ENCODE measurements at regions not wholly inside any gene's neighbourhood (a gene's known extent, or its start where the extent isn't known, plus 50 kb on each side); places are given as distances from the start of the nearest gene placed in this dataset.
"Not testable (repeated sequence)": the region's sequence is repeated elsewhere in the genome, so short reads cannot be mapped to it uniquely, and the experiment has no call there.

DNA sequence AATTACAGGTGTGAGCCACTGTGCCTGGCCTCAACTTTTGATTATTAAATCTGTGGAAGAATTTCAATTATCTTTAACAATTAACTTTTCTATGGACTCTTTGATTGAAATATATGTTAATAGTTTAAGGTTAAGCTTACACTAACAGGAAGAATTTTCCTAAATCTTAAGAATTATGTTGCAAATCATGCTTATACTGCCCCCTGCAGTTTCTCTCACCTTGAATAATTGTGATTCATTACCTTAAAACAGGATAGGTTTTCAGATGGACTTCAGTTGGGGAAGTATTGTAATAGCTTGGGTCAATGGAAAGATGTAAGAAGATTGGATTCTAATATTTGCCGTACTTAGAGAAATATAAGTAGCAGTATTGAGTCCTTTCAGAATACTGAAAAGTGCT, 66.5 kb upstream of the NIPA1 start:
- not testable (repeated sequence) for DNase-seq (ENCODE audit: low spot score); H3K4me1 Mint-ChIP-seq (ENCODE audit: low read depth); H3K27ac Mint-ChIP-seq; H3K9me3 Mint-ChIP-seq; H3K36me3 Mint-ChIP-seq (ENCODE audit: low read depth); H3K4me3 Mint-ChIP-seq
- peaks cover 36% of the 10 kb centered on the region for H3K27me3 Mint-ChIP-seq (ENCODE audit: low read depth)

DNA sequence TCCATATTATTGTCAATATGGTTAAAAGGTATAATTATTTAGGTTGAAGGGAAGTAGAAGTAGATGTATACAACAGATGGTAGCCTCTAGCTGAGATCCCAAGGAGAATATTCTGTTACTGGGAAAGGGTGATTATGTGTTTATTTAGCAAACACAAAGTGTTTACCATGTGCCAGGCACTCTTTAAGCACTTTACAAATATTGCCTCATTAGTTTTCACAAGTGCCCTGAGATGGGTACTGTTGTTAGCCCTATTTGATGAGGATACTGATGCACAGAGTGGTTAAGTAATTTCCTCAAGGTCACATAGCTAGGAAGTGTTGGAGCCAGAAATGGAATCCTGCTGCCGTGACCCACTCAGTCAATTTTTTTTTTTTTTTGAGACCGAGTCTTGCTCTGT, 60.3 kb upstream of the NIPA1 start:
- not testable (repeated sequence) for DNase-seq (ENCODE audit: low spot score); H3K27ac Mint-ChIP-seq; H3K9me3 Mint-ChIP-seq; H3K4me3 Mint-ChIP-seq; H3K4me1 Mint-ChIP-seq (ENCODE audit: low read depth); H3K36me3 Mint-ChIP-seq (ENCODE audit: low read depth)
- H3K27me3 Mint-ChIP-seq (ENCODE audit: low read depth) = peaks cover 20% of the 10 kb centered on the region

DNA sequence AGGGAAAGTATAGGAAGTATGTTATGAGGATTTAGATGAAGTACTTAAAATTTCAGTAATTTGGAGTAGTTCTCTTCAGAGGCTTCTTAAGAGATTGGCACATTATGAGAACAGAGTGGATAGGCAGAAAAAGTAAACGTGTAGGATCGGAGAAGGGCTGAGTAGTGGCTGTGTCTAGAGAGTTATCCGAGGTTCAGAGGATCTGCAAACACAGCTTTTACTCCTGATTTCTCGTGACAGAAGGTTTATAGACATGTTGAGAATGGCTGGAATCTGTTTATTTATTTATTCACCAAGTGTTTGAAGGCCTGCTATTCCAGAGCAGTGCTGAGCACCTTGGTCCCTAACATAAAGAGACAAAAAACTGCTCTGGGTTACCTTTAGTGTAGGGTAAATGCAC, 51.4 kb upstream of the NIPA1 start:
- H3K4me1 Mint-ChIP-seq (ENCODE audit: low read depth); H3K9me3 Mint-ChIP-seq; DNase-seq (ENCODE audit: low spot score); H3K27ac Mint-ChIP-seq; H3K36me3 Mint-ChIP-seq (ENCODE audit: low read depth); H3K4me3 Mint-ChIP-seq: not testable (repeated sequence)
- peaks cover 34% of the 10 kb centered on the region for H3K27me3 Mint-ChIP-seq (ENCODE audit: low read depth)

DNA sequence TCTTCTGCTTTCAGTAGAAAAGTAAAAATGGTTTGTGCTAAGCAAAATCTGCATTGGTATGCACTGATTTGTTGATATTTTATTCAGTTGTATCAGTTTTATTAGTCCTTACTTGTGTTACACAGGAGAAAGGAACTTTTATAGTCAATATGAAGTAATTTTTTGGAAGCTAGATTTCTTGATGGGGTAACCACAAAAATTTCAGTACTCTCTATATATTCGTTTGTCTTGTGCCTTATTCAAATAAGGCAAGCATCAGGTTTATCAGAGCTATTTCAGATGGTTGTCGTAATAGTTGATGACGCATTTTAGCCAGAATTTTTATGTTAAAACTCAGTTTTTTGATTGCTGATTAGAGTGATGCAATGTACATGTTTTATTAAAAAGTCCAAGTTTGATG, 50.7 kb upstream of the NIPA1 start:
- H3K27me3 Mint-ChIP-seq (ENCODE audit: low read depth) = peaks cover 37% of the 10 kb centered on the region
- no peaks in the 10 kb centered on the region for H3K9me3 Mint-ChIP-seq
- H3K36me3 Mint-ChIP-seq (ENCODE audit: low read depth) = no peaks in the 10 kb centered on the region
- no peak overlapping the region for H3K4me3 Mint-ChIP-seq
- no peak overlapping the region for H3K27ac Mint-ChIP-seq
- H3K4me1 Mint-ChIP-seq (ENCODE audit: low read depth) = peaks cover 9% of the 10 kb centered on the region
- no peak for DNase-seq (ENCODE audit: low spot score)

DNA sequence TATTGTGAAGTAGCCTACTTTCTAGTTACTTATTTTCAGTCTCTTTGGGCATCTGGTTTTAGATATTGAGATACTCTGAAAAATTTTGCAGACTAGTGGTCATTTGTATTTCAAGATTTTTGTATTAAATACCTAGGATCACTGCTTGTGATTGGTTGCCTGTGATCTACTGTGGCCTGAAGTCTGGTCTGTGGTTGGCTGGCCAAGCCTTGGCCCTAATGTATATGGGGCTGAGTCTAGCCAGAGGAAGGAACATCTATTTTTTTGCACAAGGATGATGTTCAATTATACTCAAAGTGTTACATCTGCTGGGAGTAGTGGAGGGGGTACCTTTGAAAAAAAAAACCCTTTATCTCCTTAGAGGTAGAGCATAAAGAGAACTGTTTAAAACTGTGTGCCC, 50.2 kb upstream of the NIPA1 start:
- peaks cover 39% of the 10 kb centered on the region for H3K27me3 Mint-ChIP-seq (ENCODE audit: low read depth)
- H3K36me3 Mint-ChIP-seq (ENCODE audit: low read depth); H3K27ac Mint-ChIP-seq; H3K9me3 Mint-ChIP-seq; DNase-seq (ENCODE audit: low spot score); H3K4me1 Mint-ChIP-seq (ENCODE audit: low read depth); H3K4me3 Mint-ChIP-seq: not testable (repeated sequence)
